ENCODE measurements at regions not wholly inside any gene's neighbourhood (a gene's known extent, or its start where the extent isn't known, plus 50 kb on each side); places are given as distances from the start of the nearest gene placed in this dataset.
A peak's percentile ranks its signal among the peaks of the same experiment; 100 is the strongest.

DNA sequence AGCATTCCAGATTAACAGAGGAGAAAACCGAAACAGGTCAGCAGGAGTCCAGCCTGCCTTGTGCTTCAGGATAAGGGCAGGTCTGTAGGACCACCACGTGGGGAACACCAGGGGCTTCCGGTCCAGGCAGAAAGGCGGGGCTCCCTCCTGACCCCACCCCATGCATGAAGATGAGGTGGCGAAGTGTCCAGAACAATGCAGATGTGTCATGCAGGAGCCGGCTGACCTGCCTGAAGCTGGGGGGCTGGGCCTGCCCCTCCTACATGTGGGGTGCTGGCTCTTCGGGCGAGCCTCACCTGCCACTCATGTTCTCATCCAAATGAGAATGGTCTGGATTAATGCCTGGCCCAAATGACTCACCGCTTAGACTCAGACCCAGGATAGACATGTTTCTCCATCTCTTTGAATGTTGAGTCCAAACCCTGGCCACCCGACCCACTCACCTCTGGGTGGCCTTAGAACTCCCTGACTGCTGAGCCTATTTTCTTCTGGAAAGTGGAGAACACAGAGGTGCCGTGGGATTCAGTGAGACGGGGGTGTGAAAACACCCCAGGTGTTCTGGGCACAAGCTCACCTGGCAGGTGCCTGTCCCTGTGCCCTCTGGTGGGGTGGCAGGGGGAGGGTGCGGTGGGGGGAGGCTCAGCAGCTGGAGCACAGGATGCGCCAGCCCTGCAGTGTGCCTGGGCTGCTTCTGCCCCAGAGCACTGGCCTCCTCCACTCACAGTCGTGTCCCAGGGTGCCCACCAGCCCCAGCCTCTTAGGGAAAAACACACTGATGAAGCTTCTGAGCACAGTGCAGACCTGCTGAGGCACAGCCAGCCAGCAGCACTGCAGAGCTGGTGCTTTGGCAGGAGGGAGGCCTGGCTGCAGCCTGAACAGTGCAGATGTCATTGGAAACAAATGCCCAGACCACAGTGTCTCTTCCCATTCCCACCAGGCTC lies 55.2 kb upstream of the GDF10 start:
- peak in 1 of 10 donors; percentile 63 for DNase-seq
- intact Hi-C loops (cut with DNase I), result no loop called here

DNA sequence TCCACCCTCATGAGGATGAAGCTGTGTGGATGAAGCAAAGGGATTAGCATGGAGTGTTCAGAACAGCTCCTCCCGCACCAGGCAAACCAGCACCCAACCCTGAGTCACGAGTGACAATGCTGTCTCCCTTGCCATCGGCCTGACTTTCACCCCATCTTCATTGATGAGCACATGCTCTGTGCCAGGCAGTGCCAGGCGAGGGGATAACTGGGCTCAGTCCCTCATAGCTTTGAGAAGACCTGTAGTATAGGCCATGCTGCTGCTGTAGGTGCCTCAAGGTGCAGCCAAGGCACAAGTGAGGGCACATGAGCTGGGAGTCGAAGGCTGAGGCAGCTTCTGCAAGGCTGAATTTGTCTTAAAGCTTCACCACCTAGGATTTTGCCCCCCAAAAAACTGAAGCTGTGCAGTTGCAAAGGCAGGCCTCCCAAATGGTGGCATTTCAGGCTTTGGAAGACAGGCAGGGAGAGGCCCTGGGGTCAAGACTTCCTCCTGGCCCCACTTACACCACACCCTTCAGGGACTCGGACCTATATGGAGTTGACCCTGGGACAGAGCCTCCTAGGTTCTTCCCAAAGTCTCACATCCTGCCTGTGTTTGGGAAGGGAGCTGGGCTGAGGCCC lies 54.2 kb upstream of the GDF10 start:
- peak in 1 of 10 donors; percentile 73 for DNase-seq
- intact Hi-C loops (cut with DNase I), result no loop called here

DNA sequence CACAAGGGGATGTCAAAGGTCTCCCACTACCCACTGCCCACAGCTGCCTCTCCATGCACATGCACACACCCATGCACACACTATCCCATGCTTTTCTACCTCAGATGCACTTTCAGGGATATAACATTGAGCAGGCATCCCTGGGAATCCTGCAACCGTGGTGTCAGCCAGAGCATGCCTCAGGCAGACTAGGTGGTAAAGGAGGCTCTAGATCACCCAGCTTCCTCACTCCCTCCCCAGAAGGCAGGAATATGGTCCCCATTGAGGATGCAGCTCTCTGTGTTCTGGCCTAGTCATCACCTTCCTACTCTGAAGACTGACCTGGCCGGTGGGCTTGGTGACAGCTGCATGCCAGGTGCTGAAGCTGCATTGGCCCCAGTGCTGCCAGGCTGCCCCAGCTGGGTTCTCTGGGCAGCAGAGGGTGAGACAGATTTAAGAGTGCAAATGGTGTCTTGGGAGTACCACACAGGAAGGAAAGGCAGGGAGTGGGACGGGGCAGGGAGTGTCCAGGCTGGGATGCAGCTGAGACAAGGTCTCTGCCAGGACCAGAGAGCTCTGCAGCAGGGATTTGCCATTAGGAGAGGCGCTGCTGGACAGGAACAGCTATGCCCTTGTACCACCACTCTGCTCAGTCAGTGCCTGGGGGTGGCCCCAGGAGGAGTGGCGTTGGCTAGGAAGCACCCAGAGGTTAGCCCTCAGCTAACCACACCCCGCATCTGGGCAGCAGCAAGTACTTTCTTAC lies 53.4 kb upstream of the GDF10 start:
- intact Hi-C loops (cut with DNase I), result no loop called here
- peak in 1 of 10 donors; percentile 62 for DNase-seq

DNA sequence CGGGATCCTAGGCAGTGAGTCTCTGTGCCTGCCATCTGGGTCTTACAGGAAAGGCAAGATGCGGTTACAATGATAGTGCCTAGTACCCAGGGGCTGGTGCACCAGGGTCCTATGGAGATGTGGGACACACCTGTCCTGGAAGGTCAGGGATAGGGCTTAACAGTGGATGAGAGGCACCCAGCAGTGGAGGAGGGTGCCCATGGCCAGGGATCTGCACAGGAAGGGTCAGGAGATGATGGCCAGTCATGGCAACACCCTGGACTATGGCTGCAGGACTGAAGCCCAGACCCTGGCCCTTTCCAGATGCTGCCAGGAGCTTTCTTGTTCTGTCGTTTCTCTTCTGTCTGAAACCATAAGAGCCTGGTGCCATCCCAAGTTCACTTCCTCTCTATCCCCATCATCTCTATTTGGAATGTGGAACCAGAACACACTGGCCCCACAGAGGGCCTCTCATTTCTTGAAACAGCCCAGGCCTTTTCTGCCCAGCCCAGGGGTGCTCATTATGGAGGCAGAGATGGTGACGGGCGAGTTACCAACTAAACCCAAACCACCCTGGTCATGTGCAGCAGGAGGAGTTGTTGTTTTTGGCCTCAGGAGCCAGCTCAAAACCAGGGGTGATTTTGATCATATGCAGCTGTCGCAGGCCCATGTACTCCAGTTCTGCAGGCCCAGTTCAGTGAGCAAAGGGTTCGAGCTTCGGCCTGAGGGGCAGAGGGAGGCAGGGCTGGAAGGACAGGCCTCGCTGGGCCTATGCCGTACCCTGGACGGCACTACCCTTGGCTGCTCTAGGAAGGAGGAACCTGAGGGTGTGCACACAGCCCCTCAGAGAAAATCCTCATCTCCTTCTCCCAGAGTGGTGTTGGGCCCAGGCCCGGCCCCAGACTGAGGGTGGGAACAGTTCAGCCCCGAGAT lies 52.6 kb upstream of the GDF10 start:
- peak in 1 of 10 donors; percentile 73 for DNase-seq
- intact Hi-C loops (cut with DNase I), result no loop called here

DNA sequence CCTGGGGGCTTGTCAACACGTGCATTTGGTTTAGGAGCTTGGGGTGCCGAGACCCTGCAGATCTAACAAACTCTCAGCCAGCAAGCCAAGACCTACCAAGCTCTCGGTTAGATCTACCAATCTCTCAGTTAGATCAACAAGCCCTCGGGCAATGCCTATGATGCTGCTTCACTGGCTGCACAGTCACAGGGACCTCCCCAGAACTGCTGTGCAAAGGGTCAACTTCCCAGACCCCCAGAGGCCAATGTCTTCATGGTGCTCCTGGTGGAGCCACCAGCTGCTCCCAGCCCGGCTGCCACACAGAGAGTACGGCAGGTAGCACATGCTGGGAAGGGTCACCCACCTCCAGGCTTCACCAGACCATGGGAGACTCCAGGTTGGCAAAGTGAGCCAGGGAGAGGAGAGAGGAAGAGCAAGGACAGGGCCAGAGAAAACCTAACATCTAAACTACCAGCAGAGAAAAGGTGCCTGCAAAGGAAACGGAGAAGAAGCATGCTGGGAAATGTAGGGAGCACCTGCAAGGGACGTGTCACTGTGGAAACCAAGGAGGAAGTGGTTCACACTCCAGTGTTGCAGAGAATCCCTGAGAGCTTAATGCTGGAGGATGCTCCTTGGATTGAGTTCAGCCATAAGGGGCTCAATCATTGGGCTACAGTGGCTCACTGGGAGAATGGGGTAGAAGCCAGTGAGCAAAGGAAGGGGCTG lies 51.5 kb upstream of the GDF10 start:
- DNase-seq, result peak in 1 of 10 donors; percentile 45
- intact Hi-C loops (cut with DNase I), result no loop called here

DNA sequence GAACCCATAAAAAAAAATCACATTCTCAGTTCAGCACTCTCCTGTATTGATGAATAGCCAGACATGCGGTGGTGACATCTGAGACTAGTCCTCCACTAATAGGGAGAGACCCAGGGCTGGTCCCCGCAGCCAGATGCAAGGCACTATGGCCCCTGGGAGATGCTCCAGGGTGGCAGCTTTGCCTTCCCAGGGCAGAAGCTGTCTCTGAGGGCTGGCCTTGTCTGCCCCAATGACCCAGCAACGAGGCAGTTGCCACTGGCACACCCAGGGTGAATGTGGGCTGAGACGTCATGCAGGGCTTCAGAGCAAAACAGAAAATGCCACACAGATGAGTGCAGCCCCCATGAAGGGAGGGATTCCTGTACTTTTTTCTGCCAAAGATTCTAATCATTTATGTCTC lies 50.1 kb upstream of the GDF10 start:
- peak in 1 of 10 donors; percentile 34 for DNase-seq
- intact Hi-C loops (cut with DNase I), result no loop called here
